Transverse colon (tissue), 4 donors: ENCODE measurements at regions not wholly inside any gene's neighbourhood (a gene's known extent, or its start where the extent isn't known, plus 50 kb on each side); places are given as distances from the start of the nearest gene placed in this dataset.

ENCODE experiments used
- POLR2AphosphoS5 ChIP-seq, 3 donors: sonication (generic); formaldehyde crosslinking; IDR thresholded peaks; one replicate each; pipeline ENCODE4 v1.6.1; 2016; ENCODE audit warnings: antibody characterized with exemption in 3 of 3
- TF ChIP-seq, protein P1 (sequence below), 5 experiments: fragments of 200-600 bp in 3 of 5; fragments of 450-650 bp in 2 of 5; sonication (generic) in 3 of 5; IDR thresholded peaks; 1 replicate in 2 of 5; 2 replicates in 3 of 5; pipeline ENCODE4 v1.5.1; 2016 to 2017; ENCODE audit warnings: antibody characterized with exemption in 5 of 5, inconsistent platforms in 3 of 5, mild to moderate bottlenecking in 2 of 5, moderate library complexity in 1 of 5

DNA sequence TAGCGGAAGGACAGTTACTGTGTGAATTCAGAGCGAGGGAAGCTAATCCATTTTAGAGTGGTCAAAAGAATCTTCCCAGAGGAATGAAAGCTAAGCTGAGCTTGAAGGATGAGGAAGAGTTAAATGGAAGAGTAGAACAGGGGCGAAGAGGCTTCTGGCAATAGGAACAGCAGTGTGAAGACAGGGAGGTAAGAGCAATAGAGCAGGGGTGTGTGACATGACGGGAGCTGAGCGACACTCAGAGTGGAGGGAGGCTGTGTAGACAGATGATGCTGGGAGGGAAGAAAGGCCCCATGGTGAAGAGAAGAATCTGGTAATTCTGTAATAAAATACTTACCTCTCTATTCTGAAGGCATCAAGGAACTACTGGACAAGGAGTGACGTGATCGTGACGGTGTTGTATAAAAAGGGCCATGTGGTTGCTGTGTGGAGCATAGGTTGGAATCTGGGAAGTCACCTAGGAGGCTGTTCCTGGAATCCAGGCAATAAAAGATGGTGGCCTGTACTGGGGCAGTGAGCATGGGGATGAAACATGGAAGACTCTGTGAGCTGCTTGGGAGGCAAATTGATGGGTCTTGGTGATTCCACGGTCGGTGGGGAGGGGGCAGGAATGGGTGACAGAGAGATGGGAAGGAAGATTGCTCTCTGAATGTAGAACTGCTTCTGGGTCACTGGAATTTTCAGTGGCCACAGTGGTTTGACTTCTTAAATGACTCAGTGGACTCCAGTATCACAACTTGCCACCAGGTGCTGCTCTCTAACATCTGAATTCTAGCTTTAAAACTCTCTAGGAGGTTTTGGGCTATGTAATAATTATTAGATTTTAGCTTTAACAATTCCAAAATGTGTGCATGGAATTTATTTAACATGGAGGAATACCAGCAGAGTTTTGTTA, 164.1 kb downstream of the ATP23 start:
- TF ChIP-seq, protein P1, sequence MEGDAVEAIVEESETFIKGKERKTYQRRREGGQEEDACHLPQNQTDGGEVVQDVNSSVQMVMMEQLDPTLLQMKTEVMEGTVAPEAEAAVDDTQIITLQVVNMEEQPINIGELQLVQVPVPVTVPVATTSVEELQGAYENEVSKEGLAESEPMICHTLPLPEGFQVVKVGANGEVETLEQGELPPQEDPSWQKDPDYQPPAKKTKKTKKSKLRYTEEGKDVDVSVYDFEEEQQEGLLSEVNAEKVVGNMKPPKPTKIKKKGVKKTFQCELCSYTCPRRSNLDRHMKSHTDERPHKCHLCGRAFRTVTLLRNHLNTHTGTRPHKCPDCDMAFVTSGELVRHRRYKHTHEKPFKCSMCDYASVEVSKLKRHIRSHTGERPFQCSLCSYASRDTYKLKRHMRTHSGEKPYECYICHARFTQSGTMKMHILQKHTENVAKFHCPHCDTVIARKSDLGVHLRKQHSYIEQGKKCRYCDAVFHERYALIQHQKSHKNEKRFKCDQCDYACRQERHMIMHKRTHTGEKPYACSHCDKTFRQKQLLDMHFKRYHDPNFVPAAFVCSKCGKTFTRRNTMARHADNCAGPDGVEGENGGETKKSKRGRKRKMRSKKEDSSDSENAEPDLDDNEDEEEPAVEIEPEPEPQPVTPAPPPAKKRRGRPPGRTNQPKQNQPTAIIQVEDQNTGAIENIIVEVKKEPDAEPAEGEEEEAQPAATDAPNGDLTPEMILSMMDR (IDR thresholded peaks at IDR 0.05), result no peak
- TF ChIP-seq POLR2AphosphoS5 (IDR thresholded peaks at IDR 0.05), result no peak
